Heart left ventricle (tissue), 16 donors: ENCODE measurements at regions not wholly inside any gene's neighbourhood (a gene's known extent, or its start where the extent isn't known, plus 50 kb on each side); places are given as distances from the start of the nearest gene placed in this dataset.

Experiments
- ATAC-seq, 4 donors: fragments of 200-7000 bp; cut with Tn5 transposase; one replicate each; pipeline ENCODE4 v1.9.1; 2020 to 2022; ENCODE audit warnings: moderate library complexity in 4 of 4, mild to moderate bottlenecking in 3 of 4, moderate number of reproducible peaks in 1 of 4
- DNase-seq, 5 donors: peaks; one replicate each; pipeline ENCODE4 v3.0.0-alpha.2; 2020
- H3K27ac ChIP-seq, 12 donors: fragments of 200-600 bp; sonication (generic) in 4 of 12; one replicate each; pipeline versions ENCODE4 v1.5.0 to v1.8.0; 2016 to 2022; ENCODE audit warnings: mild to moderate bottlenecking in 2 of 12
- H3K27me3 ChIP-seq, 9 donors: fragments of 200-600 bp; sonication (generic) in 2 of 9; one replicate each; pipeline versions ENCODE4 v1.5.1 to v1.8.0; 2016 to 2022; ENCODE audit warnings: mild to moderate bottlenecking in 3 of 9
- H3K36me3 ChIP-seq, 9 donors: fragments of 200-600 bp; sonication (generic) in 2 of 9; one replicate each; pipeline versions ENCODE4 v1.5.0 to v1.8.0; 2018 to 2022; ENCODE audit warnings: mild to moderate bottlenecking in 2 of 9
- H3K4me1 ChIP-seq, 12 donors: fragments of 200-600 bp; sonication (generic) in 4 of 12; one replicate each; pipeline versions ENCODE4 v1.5.0 to v1.8.0; 2016 to 2022; ENCODE audit warnings: mild to moderate bottlenecking in 3 of 12
- H3K4me3 ChIP-seq, 12 donors: fragments of 200-600 bp; sonication (generic) in 4 of 12; one replicate each; pipeline versions ENCODE4 v1.5.0 to v1.8.0; 2017 to 2022; ENCODE audit warnings: mild to moderate bottlenecking in 9 of 12, moderate library complexity in 4 of 12
- H3K9me3 ChIP-seq, 12 donors: fragments of 200-600 bp; sonication (generic) in 4 of 12; one replicate each; pipeline versions ENCODE4 v1.5.0 to v1.8.0; 2016 to 2022; ENCODE audit warnings: mild to moderate bottlenecking in 1 of 12
- CTCF ChIP-seq, 12 donors: fragments of 200-600 bp; sonication (generic) in 4 of 12; IDR thresholded peaks; one replicate each; pipeline versions ENCODE4 v1.5.0 to v1.8.0; 2018 to 2022; ENCODE audit warnings: antibody characterized with exemption in 12 of 12, mild to moderate bottlenecking in 5 of 12
- POLR2A ChIP-seq, 2 donors: fragments of 450-650 bp; IDR thresholded peaks; one replicate each; pipeline ENCODE4 v1.6.1; 2017; ENCODE audit warnings: antibody characterized with exemption in 2 of 2, mild to moderate bottlenecking in 2 of 2, moderate library complexity in 2 of 2
- WGBS, 4 donors: extraction: QIAGEN DNeasy Blood & Tissue Kit in 2 of 4; methylation state at CpG; one replicate each; pipeline versions ENCODE4 v1.1.5 to v1.1.7; 2013 to 2018; 5-methylcytosine and 5-hydroxymethylcytosine counted together
- intact Hi-C, 10 donors: fragments of 100-400 bp; cut with DNase I; formaldehyde crosslinking; loops; one replicate each; pipeline versions ENCODE4 v1.11.1 to v1.14.2; 2022
- donor health status: ischemic (EF 13 %, LVEDD 7.1; RV severe dilation, severe dysfunction).
- donor health status: healthy with polysubstance abuse.
- donor health status: DM: no; HTN: yes; CAD: no.
- donor health status: DM: no; HTN: no; CAD: no.
- donor health status: ischemic (EF 25% LVEDD 6.9; RV normal size, moderate dysfunction).
- donor health status: ischemic (EF 25% LVEDD 5.7; RV mildly dilated, moderate dysfunction).
- donor health status: healthy.
- donor health status: DM: yes; HTN: yes; CAD: no.
- donor health status: ischemic (EF 35%, LVEDD 5.7; RV mildly dilated, moderate dysfunction).
- donor health status: nonischemic (EF 11% LVEDD 7.7; RV severe dilation, severe dysfunction).
- donor health status: DM: yes; HTN: yes; CAD: no.
- donor health status: PGD.
- donor health status: ischemic (EF 29% LVEDD 5.4; RV normal size, mild dysfunction).
- donor health status: nonischemic (EF 23%, LVEDD 6.1; RV moderate dilation, normal function).

- H3K9me3 ChIP-seq, result no peaks in the 10 kb centered on the region
- H3K36me3 ChIP-seq, result no peaks in the 10 kb centered on the region
- intact Hi-C loops, result no loop called here
- H3K27ac ChIP-seq, result no peak overlapping the region
- peaks cover 0 to 7% (median 0%) of the 10 kb centered on the region in 12 donors for H3K4me1 ChIP-seq
- ATAC-seq (no peak), DNase-seq (no peak)
- H3K4me3 ChIP-seq, result no peak overlapping the region
- 81 to 91% (median 86%) methylated on average over 6 of the region's 6 CpGs for WGBS, 4 donors
- TF ChIP-seq POLR2A (IDR thresholded peaks at IDR 0.05), result no peak
- TF ChIP-seq CTCF (IDR thresholded peaks at IDR 0.05), result no peak
- peaks cover 0 to 5% (median 0%) of the 10 kb centered on the region in 9 donors for H3K27me3 ChIP-seq
Observed at GRCh38 chr5:158308429-158309025, 449.6 kb upstream of the CLINT1 start.

GRCh38 chr5:158305861-158306260 lies 446.9 kb upstream of the CLINT1 start:
- H3K27ac ChIP-seq, result no peak overlapping the region
- ATAC-seq, result no peak
- no peak for DNase-seq
- intact Hi-C loops, result no loop called here
- peaks cover 0 to 5% (median 0%) of the 10 kb centered on the region in 9 donors for H3K27me3 ChIP-seq
- TF ChIP-seq POLR2A (IDR thresholded peaks at IDR 0.05) (no peak), CTCF (IDR thresholded peaks at IDR 0.05) (no peak)
- peaks cover 0 to 7% (median 0%) of the 10 kb centered on the region in 12 donors for H3K4me1 ChIP-seq
- no peaks in the 10 kb centered on the region for H3K36me3 ChIP-seq
- H3K9me3 ChIP-seq, result no peaks in the 10 kb centered on the region
- H3K4me3 ChIP-seq, result no peak overlapping the region
- 36 to 70% (median 50%) methylated on average over 1 of the region's 1 CpG for WGBS, 4 donors

GRCh38 chr5:158304607-158305006 lies 445.7 kb upstream of the CLINT1 start:
- TF ChIP-seq POLR2A (IDR thresholded peaks at IDR 0.05) (no peak), CTCF (IDR thresholded peaks at IDR 0.05) (no peak)
- Histone ChIP-seq H3K4me1 (peaks cover 0 to 7% (median 0%) of the 10 kb centered on the region in 12 donors), H3K4me3 (no peak overlapping the region), H3K27ac (no peak overlapping the region), H3K9me3 (no peaks in the 10 kb centered on the region), H3K27me3 (peaks cover 0 to 5% (median 0%) of the 10 kb centered on the region in 9 donors), H3K36me3 (no peaks in the 10 kb centered on the region)
- 81 to 94% (median 87%) methylated on average over 2 of the region's 2 CpGs for WGBS, 4 donors
- intact Hi-C loops, result no loop called here
- no peak for DNase-seq
- ATAC-seq, result no peak

GRCh38 chr5:158303883-158304282 lies 444.9 kb upstream of the CLINT1 start:
- no peaks in the 10 kb centered on the region for H3K36me3 ChIP-seq
- peaks cover 0 to 5% (median 0%) of the 10 kb centered on the region in 9 donors for H3K27me3 ChIP-seq
- no peak overlapping the region for H3K4me3 ChIP-seq
- DNase-seq (no peak), ATAC-seq (no peak)
- no peaks in the 10 kb centered on the region for H3K9me3 ChIP-seq
- intact Hi-C loops, result no loop called here
- no peak overlapping the region for H3K27ac ChIP-seq
- 89 to 99% (median 95%) methylated on average over 1 of the region's 1 CpG for WGBS, 4 donors
- TF ChIP-seq CTCF (IDR thresholded peaks at IDR 0.05) (no peak), POLR2A (IDR thresholded peaks at IDR 0.05) (no peak)
- peaks cover 0 to 7% (median 0%) of the 10 kb centered on the region in 12 donors for H3K4me1 ChIP-seq
